Thyroid gland (tissue), 4 donors: ENCODE measurements at regions not wholly inside any gene's neighbourhood (a gene's known extent, or its start where the extent isn't known, plus 50 kb on each side); places are given as distances from the start of the nearest gene placed in this dataset.

Experiments
- CTCF ChIP-seq, 6 experiments: fragments of 200-600 bp in 3 of 6; fragments of 450-650 bp in 3 of 6; sonication (generic) in 3 of 6; IDR thresholded peaks; one replicate each; pipeline ENCODE4 v1.5.1; 2016 to 2019; ENCODE audit warnings: antibody characterized with exemption in 6 of 6, mild to moderate bottlenecking in 2 of 6, inconsistent platforms in 1 of 6, moderate library complexity in 1 of 6
- POLR2A ChIP-seq, 2 donors: fragments of 450-650 bp; IDR thresholded peaks; one replicate each; pipeline ENCODE4 v1.6.1; 2017; ENCODE audit warnings: antibody characterized with exemption in 2 of 2, mild to moderate bottlenecking in 2 of 2, moderate library complexity in 1 of 2

GRCh38 chr12:92055877-92056276 lies 89.8 kb downstream of the BTG1 start:
- TF ChIP-seq CTCF (IDR thresholded peaks at IDR 0.05) (no peak), POLR2A (IDR thresholded peaks at IDR 0.05) (no peak)
